ENCODE measurements at regions not wholly inside any gene's neighbourhood (a gene's known extent, or its start where the extent isn't known, plus 50 kb on each side); places are given as distances from the start of the nearest gene placed in this dataset.

GRCh38 chr7:131174855-131175254, 152.8 kb upstream of the MKLN1 start:
- no peak for TF ChIP-seq CTCF (IDR thresholded peaks at IDR 0.05)
- no peak for TF ChIP-seq POLR2AphosphoS5 (IDR thresholded peaks at IDR 0.05)

Measured in upper lobe of left lung (tissue), 4 donors.